ENCODE measurements at regions not wholly inside any gene's neighbourhood (a gene's known extent, or its start where the extent isn't known, plus 50 kb on each side); places are given as distances from the start of the nearest gene placed in this dataset.
"Not testable (repeated sequence)": the region's sequence is repeated elsewhere in the genome, so short reads cannot be mapped to it uniquely, and the experiment has no call there.

GRCh38 chr2:55776479-55776878, 82.8 kb upstream of the PNPT1 start:
- no peak for TF ChIP-seq POLR2A (IDR thresholded peaks at IDR 0.05)
- no peak for TF ChIP-seq CTCF (IDR thresholded peaks at IDR 0.05 in 8 of 11, conservative IDR thresholded peaks at IDR 0.05 in 3 of 11)
- Histone ChIP-seq H3K36me3 (no peaks in the 10 kb centered on the region), H3K4me1 (peaks cover 0 to 13% (median 7%) of the 10 kb centered on the region in 6 donors), H3K9me3 (no peaks in the 10 kb centered on the region), H3K27ac (no peak overlapping the region), H3K27me3 (replicated peaks in 1 of 7) (no peaks in the 10 kb centered on the region), H3K4me3 (no peak overlapping the region)
- DNase-seq, result no peak
- 87 to 97% (median 93%) methylated on average over 2 of the region's 2 CpGs for WGBS, 5 donors
- intact Hi-C loops (cut with DNase I; ENCODE audit: low total_unique reads), result no loop called here

- DNase-seq, result no peak
- TF ChIP-seq CTCF (IDR thresholded peaks at IDR 0.05 in 8 of 11, conservative IDR thresholded peaks at IDR 0.05 in 3 of 11) (no peak), POLR2A (IDR thresholded peaks at IDR 0.05) (no peak), POLR2AphosphoS5 (IDR thresholded peaks at IDR 0.05) (no peak)
- H3K9me3 ChIP-seq, result no peaks in the 10 kb centered on the region
- peaks cover 0 to 13% (median 7%) of the 10 kb centered on the region in 6 donors for H3K4me1 ChIP-seq
- 62 to 94% (median 76%) methylated on average over 4 of the region's 4 CpGs for WGBS, 5 donors
- no peaks in the 10 kb centered on the region for H3K27me3 ChIP-seq (replicated peaks in 1 of 7)
- H3K36me3 ChIP-seq, result no peaks in the 10 kb centered on the region
- no peak overlapping the region for H3K27ac ChIP-seq
- intact Hi-C loops (cut with DNase I; ENCODE audit: low total_unique reads), result no loop called here
- no peak overlapping the region for H3K4me3 ChIP-seq
These were observed 82.2 kb upstream of the PNPT1 start for GRCh38 chr2:55775828-55776227.

- WGBS, 5 donors, result 88 to 98% methylated on average over 19 to 23 of the region's 31 CpGs; no CpG with 5 or more reads in 3 of the 5 donors
- H3K4me3 ChIP-seq; intact Hi-C loops (cut with DNase I; ENCODE audit: low total_unique reads); H3K27ac ChIP-seq; H3K9me3 ChIP-seq; H3K27me3 ChIP-seq (replicated peaks in 1 of 7); DNase-seq; H3K36me3 ChIP-seq: not testable (repeated sequence)
- H3K4me1 ChIP-seq, result peaks cover 0 to 13% (median 7%) of the 10 kb centered on the region in 6 donors
These were observed 80.0 kb upstream of the PNPT1 start for GRCh38 chr2:55773651-55774050.

GRCh38 chr2:55772109-55772980, 78.7 kb upstream of the PNPT1 start:
- Histone ChIP-seq H3K4me3 (no peak overlapping the region), H3K27ac (peak overlapping the region in 5 of 8 donors; percentile 14 to 51 (median 34)), H3K9me3 (no peaks in the 10 kb centered on the region), H3K36me3 (no peaks in the 10 kb centered on the region), H3K4me1 (peaks cover 0 to 13% (median 7%) of the 10 kb centered on the region in 6 donors), H3K27me3 (replicated peaks in 1 of 7) (no peaks in the 10 kb centered on the region)
- 61 to 68% (median 65%) methylated on average over 7 of the region's 7 CpGs for WGBS, 5 donors
- TF ChIP-seq POLR2A (IDR thresholded peaks at IDR 0.05) (no peak), CTCF (IDR thresholded peaks at IDR 0.05 in 8 of 11, conservative IDR thresholded peaks at IDR 0.05 in 3 of 11) (no peak), POLR2AphosphoS5 (IDR thresholded peaks at IDR 0.05) (no peak)
- DNase-seq, result no peak
- intact Hi-C loops (cut with DNase I; ENCODE audit: low total_unique reads), result no loop called here
